ENCODE measurements at regions not wholly inside any gene's neighbourhood (a gene's known extent, or its start where the extent isn't known, plus 50 kb on each side); places are given as distances from the start of the nearest gene placed in this dataset.

GRCh38 chr9:108184009-108184408, 671.8 kb downstream of the ACTL7B start:
- H3K4me3 ChIP-seq (ENCODE audit: severe bottlenecking), result no peak overlapping the region
- TF ChIP-seq CTCF (IDR thresholded peaks at IDR 0.05; ENCODE audit: poor library complexity, severe bottlenecking), result no peak
- ATAC-seq (ENCODE audit: low read depth), result no peak

GRCh38 chr9:108182950-108183381, 672.8 kb downstream of the ACTL7B start:
- TF ChIP-seq CTCF (IDR thresholded peaks at IDR 0.05; ENCODE audit: poor library complexity, severe bottlenecking), result no peak
- H3K9me3 ChIP-seq (ENCODE audit: severe bottlenecking), result no peaks in the 10 kb centered on the region
- no peak overlapping the region for H3K27ac ChIP-seq (ENCODE audit: poor library complexity, severe bottlenecking)
- no peaks in the 10 kb centered on the region for H3K27me3 ChIP-seq (ENCODE audit: insufficient read depth, poor library complexity, severe bottlenecking)
- DNase-seq (ENCODE audit: low spot score) (no peak), ATAC-seq (ENCODE audit: low read depth) (no peak)
- peaks cover 24% of the 10 kb centered on the region for H3K4me1 ChIP-seq (ENCODE audit: insufficient read depth, poor library complexity, severe bottlenecking)
- no peak overlapping the region for H3K4me3 ChIP-seq (ENCODE audit: severe bottlenecking)
- no peaks in the 10 kb centered on the region for H3K36me3 ChIP-seq (ENCODE audit: low read depth)

More at GRCh38 chr9:108184009-108184408, 671.8 kb downstream of the ACTL7B start:
- Histone ChIP-seq H3K27ac (ENCODE audit: poor library complexity, severe bottlenecking) (peak overlapping the region; percentile 60), H3K36me3 (ENCODE audit: low read depth) (no peaks in the 10 kb centered on the region), H3K9me3 (ENCODE audit: severe bottlenecking) (no peaks in the 10 kb centered on the region), H3K27me3 (ENCODE audit: insufficient read depth, poor library complexity, severe bottlenecking) (no peaks in the 10 kb centered on the region), H3K4me1 (ENCODE audit: insufficient read depth, poor library complexity, severe bottlenecking) (peaks cover 24% of the 10 kb centered on the region)
- DNase-seq (ENCODE audit: low spot score), result no peak

- no peak for TF ChIP-seq CTCF (IDR thresholded peaks at IDR 0.05; ENCODE audit: poor library complexity, severe bottlenecking)
- H3K4me3 ChIP-seq (ENCODE audit: severe bottlenecking), result no peak overlapping the region
- no peak overlapping the region for H3K27ac ChIP-seq (ENCODE audit: poor library complexity, severe bottlenecking)
- no peaks in the 10 kb centered on the region for H3K36me3 ChIP-seq (ENCODE audit: low read depth)
- H3K4me1 ChIP-seq (ENCODE audit: insufficient read depth, poor library complexity, severe bottlenecking), result peaks cover 24% of the 10 kb centered on the region
- no peaks in the 10 kb centered on the region for H3K27me3 ChIP-seq (ENCODE audit: insufficient read depth, poor library complexity, severe bottlenecking)
- no peaks in the 10 kb centered on the region for H3K9me3 ChIP-seq (ENCODE audit: severe bottlenecking)
- ATAC-seq (ENCODE audit: low read depth) (no peak), DNase-seq (ENCODE audit: low spot score) (no peak)
Observed at GRCh38 chr9:108182270-108182669, 673.5 kb downstream of the ACTL7B start.

GRCh38 chr9:108181441-108181840, 674.3 kb downstream of the ACTL7B start:
- Histone ChIP-seq H3K36me3 (ENCODE audit: low read depth) (no peaks in the 10 kb centered on the region), H3K27ac (ENCODE audit: poor library complexity, severe bottlenecking) (no peak overlapping the region), H3K27me3 (ENCODE audit: insufficient read depth, poor library complexity, severe bottlenecking) (no peaks in the 10 kb centered on the region), H3K4me1 (ENCODE audit: insufficient read depth, poor library complexity, severe bottlenecking) (peaks cover 24% of the 10 kb centered on the region), H3K4me3 (ENCODE audit: severe bottlenecking) (no peak overlapping the region), H3K9me3 (ENCODE audit: severe bottlenecking) (no peaks in the 10 kb centered on the region)
- no peak for TF ChIP-seq CTCF (IDR thresholded peaks at IDR 0.05; ENCODE audit: poor library complexity, severe bottlenecking)
- DNase-seq (ENCODE audit: low spot score) (no peak), ATAC-seq (ENCODE audit: low read depth) (no peak)

- peaks cover 24% of the 10 kb centered on the region for H3K4me1 ChIP-seq (ENCODE audit: insufficient read depth, poor library complexity, severe bottlenecking)
- no peaks in the 10 kb centered on the region for H3K36me3 ChIP-seq (ENCODE audit: low read depth)
- H3K9me3 ChIP-seq (ENCODE audit: severe bottlenecking), result no peaks in the 10 kb centered on the region
- TF ChIP-seq CTCF (IDR thresholded peaks at IDR 0.05; ENCODE audit: poor library complexity, severe bottlenecking), result no peak
- no peak overlapping the region for H3K4me3 ChIP-seq (ENCODE audit: severe bottlenecking)
- no peak for DNase-seq (ENCODE audit: low spot score)
- no peak overlapping the region for H3K27ac ChIP-seq (ENCODE audit: poor library complexity, severe bottlenecking)
- H3K27me3 ChIP-seq (ENCODE audit: insufficient read depth, poor library complexity, severe bottlenecking), result no peaks in the 10 kb centered on the region
- ATAC-seq (ENCODE audit: low read depth), result no peak
Observed at GRCh38 chr9:108180541-108180940, 675.2 kb downstream of the ACTL7B start.

Measured in RWPE2 (cell line).